Kidney (tissue), 13 donors: ENCODE measurements at regions not wholly inside any gene's neighbourhood (a gene's known extent, or its start where the extent isn't known, plus 50 kb on each side); places are given as distances from the start of the nearest gene placed in this dataset.
A peak's percentile ranks its signal among the peaks of the same experiment; 100 is the strongest.

ENCODE experiments used
- DNase-seq, 5 donors: peaks; one replicate each; pipeline ENCODE4 v3.0.0-alpha.2; 2013 to 2020
- FAIRE-seq: peaks from 2 replicates; lab custom pipeline; 2012; peaks lifted over from hg19 to GRCh38; lab: Jason Lieb, UNC
- H3K27ac ChIP-seq, 2 donors: one replicate each; pipeline ENCODE4 v1.7.0; 2013; ENCODE audit warnings: low read depth in 2 of 2, low read length in 2 of 2, inconsistent platforms in 1 of 2
- H3K27me3 ChIP-seq: one replicate; pipeline ENCODE4 v1.7.1; 2013; ENCODE audit warnings: low read length, inconsistent platforms; ENCODE audit not compliant: control insufficient read depth, insufficient read depth
- H3K36me3 ChIP-seq, 3 donors: one replicate each; pipeline versions ENCODE4 v1.7.0 to v1.7.1; 2013; ENCODE audit warnings: low read length in 3 of 3, control low read depth in 1 of 3, inconsistent platforms in 1 of 3; ENCODE audit not compliant: insufficient read depth in 3 of 3, control insufficient read depth in 2 of 3
- H3K4me1 ChIP-seq, 3 donors: one replicate each; pipeline versions ENCODE4 v1.7.0 to v1.7.1; 2013; ENCODE audit warnings: low read length in 3 of 3, inconsistent platforms in 1 of 3, low read depth in 1 of 3; ENCODE audit not compliant: control insufficient read depth in 2 of 3, insufficient read depth in 2 of 3
- H3K4me3 ChIP-seq, 3 donors: one replicate each; pipeline versions ENCODE4 v1.7.0 to v1.8.1; 2013; ENCODE audit warnings: low read length in 3 of 3, control low read depth in 1 of 3, inconsistent platforms in 1 of 3
- H3K9ac ChIP-seq, 3 donors: one replicate each; pipeline versions ENCODE4 v1.7.0 to v1.7.1; 2013; ENCODE audit warnings: low read length in 3 of 3, control low read depth in 1 of 3, inconsistent platforms in 1 of 3
- H3K9me3 ChIP-seq, 3 donors: one replicate each; pipeline versions ENCODE4 v1.7.0 to v1.7.1; 2013; ENCODE audit warnings: low read length in 3 of 3, control low read depth in 1 of 3, inconsistent platforms in 1 of 3; ENCODE audit not compliant: control insufficient read depth in 2 of 3, insufficient read depth in 1 of 3
- CTCF ChIP-seq: IDR thresholded peaks from 3 replicates; pipeline ENCODE4 v1.5.1; 2012; ENCODE audit warnings: mild to moderate bottlenecking, moderate library complexity, borderline replicate concordance; ENCODE audit not compliant: insufficient read depth; ENCODE audit errors: extremely low read depth
- intact Hi-C: fragments of 100-400 bp; cut with DNase I; formaldehyde crosslinking; loops from one replicate; pipeline ENCODE4 v1.11.1; 2022
- donor health status: control.
- donor health status: control.
- donor health status: control.
- donor health status: control.
- donor health status: control.
- donor health status: DM: yes; HTN: yes; CAD: no.
- donor health status: Normal renal cell carcinoma (clear cell type).

GRCh38 chr13:73913079-73913740 is 221.0 kb downstream of the KLF12 start:
- H3K4me3 ChIP-seq = no peak overlapping the region
- H3K9ac ChIP-seq = no peak overlapping the region
- no peak for TF ChIP-seq CTCF
- DNase-seq = peak in 1 of 5 donors; percentile 17
- no peaks in the 10 kb centered on the region for H3K27me3 ChIP-seq
- H3K9me3 ChIP-seq = no peaks in the 10 kb centered on the region
- FAIRE-seq = no peak
- intact Hi-C loops = no loop called here
- H3K4me1 ChIP-seq = peaks cover 0 to 4% (median 0%) of the 10 kb centered on the region in 3 donors
- H3K27ac ChIP-seq = no peak overlapping the region
- no peaks in the 10 kb centered on the region for H3K36me3 ChIP-seq

GRCh38 chr13:73911361-73911760 is 222.8 kb downstream of the KLF12 start:
- intact Hi-C loops = no loop called here
- no peak for TF ChIP-seq CTCF
- FAIRE-seq = no peak

GRCh38 chr13:73910733-73911132 is 223.5 kb downstream of the KLF12 start:
- FAIRE-seq = no peak

More at GRCh38 chr13:73911361-73911760, 222.8 kb downstream of the KLF12 start:
- Histone ChIP-seq H3K4me1 (peaks cover 0 to 4% (median 0%) of the 10 kb centered on the region in 3 donors), H3K27ac (no peak overlapping the region), H3K9ac (no peak overlapping the region), H3K4me3 (no peak overlapping the region), H3K27me3 (no peaks in the 10 kb centered on the region), H3K9me3 (no peaks in the 10 kb centered on the region), H3K36me3 (no peaks in the 10 kb centered on the region)
- no peak for DNase-seq

More at GRCh38 chr13:73910733-73911132, 223.5 kb downstream of the KLF12 start:
- no peak for DNase-seq
- H3K9ac ChIP-seq = no peak overlapping the region
- H3K4me3 ChIP-seq = no peak overlapping the region
- intact Hi-C loops = no loop called here
- no peak overlapping the region for H3K27ac ChIP-seq
- no peaks in the 10 kb centered on the region for H3K9me3 ChIP-seq
- H3K27me3 ChIP-seq = no peaks in the 10 kb centered on the region
- H3K4me1 ChIP-seq = peaks cover 0 to 4% (median 0%) of the 10 kb centered on the region in 3 donors
- no peaks in the 10 kb centered on the region for H3K36me3 ChIP-seq
- TF ChIP-seq CTCF = no peak
